ENCODE measurements at regions not wholly inside any gene's neighbourhood (a gene's known extent, or its start where the extent isn't known, plus 50 kb on each side); places are given as distances from the start of the nearest gene placed in this dataset.
"Not testable (repeated sequence)": the region's sequence is repeated elsewhere in the genome, so short reads cannot be mapped to it uniquely, and the experiment has no call there.

DNA sequence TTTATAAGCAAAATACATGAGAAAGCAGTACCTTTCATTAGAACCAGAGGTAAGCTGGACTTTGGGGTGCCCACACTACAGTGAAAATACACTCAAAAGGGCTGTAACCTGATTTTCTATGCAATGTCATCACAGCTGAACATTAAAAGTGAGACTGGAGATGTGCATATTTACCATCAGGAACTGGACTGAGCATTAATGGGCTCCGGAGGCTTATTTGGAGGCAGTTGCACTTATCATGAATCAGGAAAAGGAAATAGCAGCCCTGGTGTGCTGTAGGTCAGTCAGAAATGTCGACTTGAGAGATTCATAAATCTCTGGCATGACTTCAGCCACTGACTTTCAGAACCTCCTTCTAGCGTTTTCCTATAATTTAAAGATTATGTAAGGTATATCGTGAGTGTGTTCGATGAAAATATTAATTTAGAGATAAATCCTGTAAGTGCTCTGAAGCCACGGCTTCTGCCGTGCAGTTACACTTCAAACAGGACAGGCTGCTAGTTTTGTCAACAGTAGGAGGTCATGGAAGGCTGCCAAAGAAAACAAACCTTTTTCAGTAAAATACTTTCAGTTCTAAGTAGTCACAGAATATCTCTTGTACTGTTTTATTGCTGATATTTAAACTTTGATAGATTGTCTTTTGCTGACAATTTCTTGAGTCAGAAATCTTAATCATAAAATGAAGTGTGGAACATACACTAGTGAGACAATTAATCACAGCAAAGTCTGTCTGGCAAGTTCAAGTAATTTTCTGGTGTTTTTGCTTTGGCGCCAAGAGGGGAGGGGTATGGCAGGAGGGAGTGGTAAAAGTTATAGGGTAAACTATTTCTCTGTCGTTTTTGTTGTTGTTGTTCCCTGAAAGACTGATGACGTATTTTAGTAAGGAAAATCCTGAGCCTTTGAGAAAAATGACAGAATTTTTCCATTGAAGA lies 939.7 kb downstream of the NR2F1-AS1 start:
- no peak for DNase-seq

DNA sequence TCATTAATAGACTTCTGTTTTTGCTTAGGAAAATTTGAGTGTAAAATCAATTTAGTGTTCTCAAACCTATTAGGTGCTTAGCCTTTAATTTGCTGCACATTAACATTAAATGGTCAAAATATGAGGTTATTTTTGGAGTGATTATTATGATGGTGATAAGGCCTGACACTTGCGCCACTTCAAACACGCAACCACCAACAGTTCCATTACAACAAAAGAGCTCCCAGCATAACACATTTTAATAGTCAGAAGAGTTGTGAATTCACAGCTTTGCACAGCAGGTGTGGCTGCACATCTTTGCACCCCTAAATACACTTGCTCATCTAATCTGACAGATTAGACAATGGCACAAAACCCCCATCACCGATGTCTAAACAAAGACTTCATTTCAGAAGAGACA lies 940.7 kb downstream of the NR2F1-AS1 start:
- TF ChIP-seq POLR2A (IDR thresholded peaks at IDR 0.05; ENCODE audit: low read length) (no peak), GATA1 (IDR thresholded peaks at IDR 0.05; ENCODE audit: low read depth, low read length) (no peak)
- no peak for DNase-seq

More for the DNA sequence above, 939.7 kb downstream of the NR2F1-AS1 start:
- no peak for TF ChIP-seq GATA1 (IDR thresholded peaks at IDR 0.05; ENCODE audit: low read depth, low read length)
- TF ChIP-seq POLR2A (IDR thresholded peaks at IDR 0.05; ENCODE audit: low read length): no peak

DNA sequence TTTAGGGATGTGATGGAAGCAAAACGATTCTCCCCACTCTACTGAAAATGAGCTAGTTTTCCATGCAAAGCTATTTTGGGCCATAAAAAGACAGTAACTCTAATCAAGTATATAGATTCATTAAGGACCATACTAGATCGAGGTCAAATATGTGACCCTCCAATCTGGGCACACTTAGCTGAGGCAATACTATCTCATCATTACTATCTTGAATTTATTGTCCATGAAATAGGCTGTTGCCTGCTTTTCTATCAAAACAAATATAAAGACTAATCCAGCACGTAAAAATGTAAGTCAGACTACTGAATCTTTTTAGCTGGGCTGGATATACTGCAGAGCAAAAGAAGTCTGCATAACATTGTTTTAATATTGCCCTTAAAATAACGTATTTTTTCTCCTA lies 943.1 kb downstream of the NR2F1-AS1 start:
- TF ChIP-seq POLR2A (IDR thresholded peaks at IDR 0.05; ENCODE audit: low read length): no peak
- TF ChIP-seq GATA1 (IDR thresholded peaks at IDR 0.05; ENCODE audit: low read depth, low read length): no peak
- DNase-seq: no peak

DNA sequence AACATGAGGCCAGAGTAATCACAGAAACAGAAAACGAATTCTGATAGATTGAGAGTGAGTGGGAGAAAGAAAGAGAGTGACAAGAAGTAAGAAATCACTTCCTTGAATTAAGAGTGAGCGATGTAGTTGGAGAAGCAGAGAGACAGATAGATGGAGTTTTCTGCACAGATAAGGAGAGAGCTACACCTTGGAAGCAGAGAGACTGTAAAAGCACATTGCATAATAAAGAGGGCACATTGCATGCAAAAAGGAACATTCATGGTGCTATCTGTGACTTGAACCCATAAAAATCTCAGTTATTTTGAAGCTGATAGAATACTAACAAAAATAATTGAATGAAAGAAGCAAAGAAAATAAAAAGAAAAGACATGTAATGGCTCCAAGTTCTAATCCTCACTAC lies 943.8 kb downstream of the NR2F1-AS1 start:
- DNase-seq: no peak
- TF ChIP-seq POLR2A (IDR thresholded peaks at IDR 0.05; ENCODE audit: low read length) (no peak), GATA1 (IDR thresholded peaks at IDR 0.05; ENCODE audit: low read depth, low read length) (no peak)

DNA sequence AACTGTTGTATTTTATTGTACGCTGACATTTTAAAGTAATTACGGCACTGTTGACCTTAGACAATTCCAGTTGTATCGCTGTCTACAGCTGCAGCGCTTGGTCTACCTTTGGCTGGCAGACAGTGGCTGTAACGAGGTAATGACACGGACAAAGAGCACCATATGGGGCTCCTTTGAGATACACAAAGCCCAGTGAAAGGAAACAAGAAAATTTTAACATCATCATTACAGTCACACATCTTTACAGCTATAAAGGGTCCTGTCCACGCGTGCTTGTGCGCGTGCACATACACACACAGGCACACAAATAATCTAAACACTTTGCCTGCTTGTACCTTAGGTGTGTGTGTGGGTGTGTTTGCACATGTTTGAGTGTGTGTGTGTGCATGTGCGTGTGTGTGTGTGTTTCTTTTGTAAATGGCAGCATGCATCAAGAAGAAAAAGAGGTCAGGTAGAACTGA lies 946.0 kb downstream of the NR2F1-AS1 start:
- TF ChIP-seq POLR2A (IDR thresholded peaks at IDR 0.05; ENCODE audit: low read length): no peak
- no peak for TF ChIP-seq GATA1 (IDR thresholded peaks at IDR 0.05; ENCODE audit: low read depth, low read length)
- DNase-seq: no peak

DNA sequence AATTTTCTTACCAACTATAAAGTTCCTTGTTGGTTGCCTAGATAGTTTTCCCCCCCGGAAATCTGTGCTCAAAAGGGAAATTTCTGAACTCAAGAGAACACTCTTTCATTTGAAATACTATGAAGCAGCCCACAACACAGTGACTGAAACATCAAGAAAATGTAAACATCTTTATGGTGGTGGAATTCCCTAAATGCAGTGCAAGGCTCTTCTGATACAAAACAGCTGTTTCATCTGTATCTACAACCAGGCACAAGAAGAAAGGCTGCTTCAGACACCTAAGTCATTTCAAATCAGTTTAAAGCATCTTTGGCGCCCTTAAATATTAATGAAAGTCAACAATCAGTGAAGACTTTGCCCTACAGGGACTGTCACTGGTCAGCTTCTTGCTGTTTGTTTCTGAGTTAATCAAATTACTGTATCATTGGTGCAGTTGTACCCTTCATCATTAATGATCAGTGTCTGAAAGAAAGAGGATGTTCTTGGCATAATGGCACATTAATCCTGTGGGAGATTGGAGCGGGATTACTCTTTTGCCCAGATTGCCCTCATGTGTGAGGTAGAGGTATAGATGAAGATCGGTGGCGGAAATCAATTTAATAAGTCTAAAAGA lies 947.0 kb downstream of the NR2F1-AS1 start:
- no peak for DNase-seq
- TF ChIP-seq GATA1 (IDR thresholded peaks at IDR 0.05; ENCODE audit: low read depth, low read length) (no peak), POLR2A (IDR thresholded peaks at IDR 0.05; ENCODE audit: low read length) (no peak)

DNA sequence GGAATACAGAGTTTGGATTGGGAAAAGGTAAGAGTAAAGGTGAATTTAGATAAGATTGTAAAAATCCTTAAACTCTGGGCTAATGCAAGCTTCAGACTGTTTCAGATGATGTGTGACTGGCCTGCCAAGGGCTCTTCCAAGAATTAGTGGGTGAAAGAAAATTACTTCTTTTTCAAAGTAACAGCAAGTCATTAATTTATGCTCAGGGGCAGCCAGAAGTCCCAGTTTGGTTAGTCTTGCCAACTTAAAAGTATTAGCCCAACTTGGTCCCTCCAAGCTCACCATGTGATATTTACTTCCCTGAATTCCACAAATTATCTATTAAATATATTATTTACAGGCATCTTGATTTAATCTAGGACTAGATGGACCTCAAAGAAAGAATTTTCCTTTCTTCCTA lies 947.8 kb downstream of the NR2F1-AS1 start:
- no peak for DNase-seq
- TF ChIP-seq POLR2A (IDR thresholded peaks at IDR 0.05; ENCODE audit: low read length): no peak
- no peak for TF ChIP-seq GATA1 (IDR thresholded peaks at IDR 0.05; ENCODE audit: low read depth, low read length)

DNA sequence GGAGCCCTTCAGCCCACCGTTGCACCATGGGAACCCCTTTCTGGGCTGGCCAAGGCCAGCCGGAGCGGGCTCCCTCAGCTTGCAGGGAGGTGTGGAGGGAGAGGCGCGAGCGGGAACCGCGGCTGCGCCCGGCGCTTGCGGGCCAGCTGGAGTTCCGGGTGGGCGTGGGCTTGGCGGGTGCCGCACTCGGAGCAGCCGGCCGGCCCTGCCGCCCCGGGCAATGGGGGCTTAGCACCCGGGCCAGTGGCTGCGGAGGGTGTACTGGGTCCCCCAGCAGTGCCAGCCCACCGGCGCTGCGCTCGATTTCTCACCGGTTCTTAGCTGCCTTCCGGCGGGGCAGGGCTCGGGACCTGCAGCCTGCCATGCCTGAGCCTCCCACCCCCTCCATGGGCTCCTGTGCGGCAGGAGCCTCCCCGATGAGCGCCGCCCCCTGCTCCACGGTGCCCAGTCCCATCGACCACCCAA lies 949.8 kb downstream of the NR2F1-AS1 start:
- not testable (repeated sequence) for DNase-seq

DNA sequence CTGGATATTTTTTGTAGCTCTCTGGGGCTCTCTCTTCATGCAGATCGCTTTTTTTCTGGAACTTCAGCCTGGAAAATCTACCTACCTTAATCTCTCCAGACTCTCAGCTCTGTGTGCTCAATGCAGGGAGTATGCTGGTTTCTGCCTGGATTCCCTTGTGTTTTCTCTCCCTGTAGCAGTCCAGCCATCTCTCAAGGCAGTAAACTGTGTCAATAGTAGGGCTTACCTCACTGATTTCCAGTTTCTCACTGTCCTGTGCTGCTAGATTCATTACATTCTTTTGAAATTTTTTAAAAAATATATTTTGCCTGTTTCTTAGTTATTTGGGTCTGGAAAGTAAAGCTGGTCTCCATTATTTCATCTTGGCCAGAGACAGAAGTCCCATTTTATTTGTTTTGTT lies 951.4 kb downstream of the NR2F1-AS1 start:
- TF ChIP-seq GATA1 (IDR thresholded peaks at IDR 0.05; ENCODE audit: low read depth, low read length) (no peak), POLR2A (IDR thresholded peaks at IDR 0.05; ENCODE audit: low read length) (no peak)
- no peak for DNase-seq

DNA sequence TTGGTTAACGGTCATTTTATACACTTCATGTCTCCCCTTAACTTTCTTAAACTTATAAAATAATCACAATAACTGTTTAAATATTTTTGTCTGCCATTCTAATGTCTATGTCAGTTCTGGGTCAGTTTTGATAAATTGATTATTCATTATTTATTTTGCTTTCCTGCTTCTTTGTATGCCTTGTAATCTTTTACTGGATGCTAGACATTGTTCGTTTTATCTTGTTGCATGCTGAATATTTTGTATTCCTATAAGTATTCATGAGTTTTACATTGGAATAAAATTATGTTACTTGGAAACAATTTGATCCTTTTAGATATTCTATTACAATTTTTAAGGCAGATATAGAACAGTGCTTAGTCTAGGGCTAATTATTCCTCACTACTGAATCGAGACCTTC lies 952.0 kb downstream of the NR2F1-AS1 start:
- no peak for DNase-seq
- TF ChIP-seq POLR2A (IDR thresholded peaks at IDR 0.05; ENCODE audit: low read length) (no peak), GATA1 (IDR thresholded peaks at IDR 0.05; ENCODE audit: low read depth, low read length) (no peak)

DNA sequence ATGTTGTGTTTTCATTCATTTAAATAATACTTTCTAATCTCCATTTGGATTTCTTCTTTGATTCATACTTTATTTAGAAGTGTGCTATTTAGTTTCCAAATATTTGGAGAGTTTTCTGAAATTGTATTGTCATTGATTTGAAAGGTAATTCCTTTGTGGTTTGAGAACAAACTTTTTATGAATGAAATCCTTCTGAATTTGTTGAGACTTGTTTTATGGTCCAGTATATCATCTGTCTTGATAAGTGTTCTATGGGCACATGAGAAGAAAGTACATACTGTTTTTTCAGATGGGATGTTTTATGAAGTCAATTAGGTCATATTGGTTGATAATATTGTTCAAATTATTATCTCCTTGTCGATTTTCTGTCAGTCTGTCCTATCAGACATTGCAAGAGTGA lies 953.8 kb downstream of the NR2F1-AS1 start:
- no peak for DNase-seq
- TF ChIP-seq GATA1 (IDR thresholded peaks at IDR 0.05; ENCODE audit: low read depth, low read length) (no peak), POLR2A (IDR thresholded peaks at IDR 0.05; ENCODE audit: low read length) (no peak)

DNA sequence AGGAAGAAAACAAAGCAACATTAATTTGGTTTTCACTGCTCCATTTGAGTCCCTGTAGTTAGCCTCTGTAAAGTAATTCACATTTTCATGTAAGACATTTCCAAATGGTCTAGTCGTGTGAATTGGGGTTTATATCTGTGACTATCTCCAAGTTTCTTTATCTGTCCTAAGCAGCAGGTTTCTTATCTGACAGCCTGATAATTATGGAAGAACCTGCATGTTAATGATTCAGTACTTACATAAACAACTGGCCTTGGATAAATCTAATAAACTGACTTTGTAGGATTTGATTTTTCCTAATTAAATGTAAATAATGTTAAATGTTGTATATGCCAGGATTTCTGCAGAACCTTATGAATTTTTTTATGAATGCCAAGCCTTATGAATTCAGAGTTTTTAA lies 964.9 kb downstream of the NR2F1-AS1 start:
- no peak for DNase-seq

DNA sequence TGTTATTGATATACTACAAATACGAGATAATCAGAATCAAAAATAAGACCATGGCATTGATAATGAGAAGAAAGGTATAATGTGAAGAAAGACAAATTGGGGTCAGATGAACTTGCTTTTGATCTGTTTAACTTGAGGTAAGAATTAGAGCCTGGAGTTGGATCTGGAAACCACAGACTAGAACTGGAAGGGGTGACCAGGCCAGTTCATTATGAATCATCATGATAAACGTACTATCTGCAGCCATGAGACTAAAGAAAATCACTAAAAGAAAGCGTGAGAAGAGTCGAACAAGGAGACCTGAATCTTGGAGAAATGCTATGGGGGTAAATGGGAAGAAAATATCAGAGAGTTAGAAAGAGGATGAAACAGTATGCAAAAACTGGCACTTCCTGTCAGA lies 967.5 kb downstream of the NR2F1-AS1 start:
- TF ChIP-seq GATA1 (IDR thresholded peaks at IDR 0.05; ENCODE audit: low read depth, low read length) (no peak), POLR2A (IDR thresholded peaks at IDR 0.05; ENCODE audit: low read length) (no peak)
- DNase-seq: no peak

More for the DNA sequence above, 964.9 kb downstream of the NR2F1-AS1 start:
- no peak for TF ChIP-seq GATA1 (IDR thresholded peaks at IDR 0.05; ENCODE audit: low read depth, low read length)
- no peak for TF ChIP-seq POLR2A (IDR thresholded peaks at IDR 0.05; ENCODE audit: low read length)

DNA sequence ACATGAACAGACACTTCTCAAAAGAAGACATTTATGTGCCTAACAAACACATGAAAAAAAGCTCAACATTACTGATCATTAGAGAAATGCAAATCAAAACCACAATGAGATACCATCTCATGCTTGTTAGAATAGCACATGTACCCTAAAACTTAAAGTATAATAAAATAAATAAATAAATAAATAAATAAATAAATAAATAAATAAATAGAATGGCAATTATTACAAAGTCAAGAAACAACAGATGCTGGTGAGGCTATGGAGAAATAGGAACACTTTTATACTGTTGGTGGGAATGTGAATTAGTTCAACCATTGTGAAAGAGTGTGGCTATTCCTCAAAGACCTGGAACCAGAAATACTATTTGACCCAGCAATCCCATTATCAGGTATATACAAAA lies 970.6 kb downstream of the NR2F1-AS1 start:
- not testable (repeated sequence) for DNase-seq

DNA sequence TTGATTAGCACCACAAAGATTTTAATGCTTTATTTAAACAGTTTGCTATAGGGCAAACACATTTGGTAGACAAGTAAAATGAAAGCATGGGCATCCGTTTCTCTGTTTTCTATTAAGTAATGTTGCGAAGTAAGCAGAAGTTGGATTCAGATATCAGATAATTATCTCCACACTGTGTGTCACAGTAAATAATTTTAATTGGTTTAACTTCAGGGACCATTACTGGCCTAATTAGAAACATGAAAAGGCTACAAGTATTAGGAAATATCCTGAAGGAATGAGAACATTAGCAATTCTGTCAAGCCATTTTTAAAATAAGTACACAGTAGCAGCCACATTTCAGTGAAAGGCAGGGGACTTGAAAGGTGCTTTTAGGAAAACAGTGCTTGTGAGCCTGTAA lies 975.4 kb downstream of the NR2F1-AS1 start:
- DNase-seq: no peak

More for the DNA sequence above, 975.4 kb downstream of the NR2F1-AS1 start:
- TF ChIP-seq POLR2A (IDR thresholded peaks at IDR 0.05; ENCODE audit: low read length) (no peak), GATA1 (IDR thresholded peaks at IDR 0.05; ENCODE audit: low read depth, low read length) (no peak)
